GM18498 (cell line): ENCODE measurements at regions not wholly inside any gene's neighbourhood (a gene's known extent, or its start where the extent isn't known, plus 50 kb on each side); places are given as distances from the start of the nearest gene placed in this dataset.
A peak's percentile ranks its signal among the peaks of the same experiment; 100 is the strongest.
"Not testable (repeated sequence)": the region's sequence is repeated elsewhere in the genome, so short reads cannot be mapped to it uniquely, and the experiment has no call there.

Source experiments
- ATAC-seq: cut with Tn5 transposase; IDR thresholded peaks from one replicate; pipeline ENCODE4 v1.9.1; 2021; ENCODE audit warnings: mild to moderate bottlenecking, moderate library complexity; ENCODE audit not compliant: unreplicated experiment

- no peak for ATAC-seq
Measured at GRCh38 chr6:4421837-4422236, 286.5 kb upstream of the ECI2 start.

GRCh38 chr6:4420160-4420865, 284.9 kb upstream of the ECI2 start:
- ATAC-seq: no peak

GRCh38 chr6:4415549-4415948, 280.2 kb upstream of the ECI2 start:
- ATAC-seq: no peak

GRCh38 chr6:4414078-4414477, 278.7 kb upstream of the ECI2 start:
- ATAC-seq: not testable (repeated sequence)

- no peak for ATAC-seq
Measured at GRCh38 chr6:4413073-4413472, 277.7 kb upstream of the ECI2 start.

- ATAC-seq: no peak
Measured at GRCh38 chr6:4412488-4412887, 277.1 kb upstream of the ECI2 start.

- ATAC-seq: no peak
Measured at GRCh38 chr6:4412077-4412476, 276.7 kb upstream of the ECI2 start.

- peak; percentile 98 for ATAC-seq
Measured at GRCh38 chr6:4407710-4408109, 272.3 kb upstream of the ECI2 start.

- ATAC-seq: no peak
Measured at GRCh38 chr6:4405621-4406212, 270.3 kb upstream of the ECI2 start.

- ATAC-seq: no peak
Measured at GRCh38 chr6:4404415-4404814, 269.0 kb upstream of the ECI2 start.

- ATAC-seq: no peak
Measured at GRCh38 chr6:4403828-4404227, 268.5 kb upstream of the ECI2 start.

- ATAC-seq: no peak
Measured at GRCh38 chr6:4403023-4403752, 267.8 kb upstream of the ECI2 start.

GRCh38 chr6:4402477-4402976, 267.2 kb upstream of the ECI2 start:
- ATAC-seq: no peak

- ATAC-seq: no peak
Measured at GRCh38 chr6:4401408-4402368, 266.3 kb upstream of the ECI2 start.

GRCh38 chr6:4399656-4400055, 264.3 kb upstream of the ECI2 start:
- no peak for ATAC-seq

- ATAC-seq: no peak
Measured at GRCh38 chr6:4398791-4399190, 263.4 kb upstream of the ECI2 start.

- no peak for ATAC-seq
Measured at GRCh38 chr6:4397307-4397706, 261.9 kb upstream of the ECI2 start.

GRCh38 chr6:4396044-4396443, 260.7 kb upstream of the ECI2 start:
- no peak for ATAC-seq

GRCh38 chr6:4395386-4395785, 260.0 kb upstream of the ECI2 start:
- no peak for ATAC-seq

- ATAC-seq: no peak
Measured at GRCh38 chr6:4394786-4395185, 259.4 kb upstream of the ECI2 start.

GRCh38 chr6:4388675-4389074, 253.3 kb upstream of the ECI2 start:
- no peak for ATAC-seq
